Activated CD4-positive, CD25-positive, alpha-beta regulatory T cell treated with anti-CD3 and anti-CD28 coated beads, Interleukin-2, amount 50 U/mL, for 24 hours (primary cell): ENCODE measurements at regions not wholly inside any gene's neighbourhood (a gene's known extent, or its start where the extent isn't known, plus 50 kb on each side); places are given as distances from the start of the nearest gene placed in this dataset.
"Not testable (repeated sequence)": the region's sequence is repeated elsewhere in the genome, so short reads cannot be mapped to it uniquely, and the experiment has no call there.

ENCODE experiments used
- ATAC-seq, 2 donors: fragments of 150-1000 bp; cut with Tn5 transposase; one replicate each; pipeline ENCODE4 v1.10.0; 2021; ENCODE audit warnings: mild to moderate bottlenecking in 1 of 2, moderate library complexity in 1 of 2

- no peak for ATAC-seq
Measured at GRCh38 chr5:60439552-60439951, 260.4 kb downstream of the DEPDC1B start.

GRCh38 chr5:60437308-60437707 lies 262.7 kb downstream of the DEPDC1B start:
- ATAC-seq = no peak

GRCh38 chr5:60436518-60436917 lies 263.4 kb downstream of the DEPDC1B start:
- no peak for ATAC-seq

- ATAC-seq = no peak
Measured at GRCh38 chr5:60435808-60436207, 264.2 kb downstream of the DEPDC1B start.

GRCh38 chr5:60426189-60426588 lies 273.8 kb downstream of the DEPDC1B start:
- ATAC-seq = not testable (repeated sequence)

- not testable (repeated sequence) for ATAC-seq
Measured at GRCh38 chr5:60420773-60421172, 279.2 kb downstream of the DEPDC1B start.

GRCh38 chr5:60417500-60418181 lies 282.3 kb downstream of the DEPDC1B start:
- no peak for ATAC-seq

- no peak for ATAC-seq
Measured at GRCh38 chr5:60415443-60415842, 284.5 kb downstream of the DEPDC1B start.

GRCh38 chr5:60410427-60410826 lies 289.5 kb downstream of the DEPDC1B start:
- no peak for ATAC-seq

- no peak for ATAC-seq
Measured at GRCh38 chr5:60404171-60404570, 295.8 kb downstream of the DEPDC1B start.

GRCh38 chr5:60403343-60404006 lies 296.5 kb downstream of the DEPDC1B start:
- no peak for ATAC-seq

GRCh38 chr5:60402161-60402785 lies 297.7 kb downstream of the DEPDC1B start:
- ATAC-seq = no peak

GRCh38 chr5:60401526-60401925 lies 298.4 kb downstream of the DEPDC1B start:
- no peak for ATAC-seq

- ATAC-seq = no peak
Measured at GRCh38 chr5:60399507-60399906, 300.5 kb downstream of the DEPDC1B start.

GRCh38 chr5:60395712-60396329 lies 304.1 kb downstream of the DEPDC1B start:
- ATAC-seq = no peak

GRCh38 chr5:60387051-60387440 lies 312.9 kb downstream of the DEPDC1B start:
- ATAC-seq = no peak

- ATAC-seq = no peak
Measured at GRCh38 chr5:60386436-60387050, 313.4 kb downstream of the DEPDC1B start.

- no peak for ATAC-seq
Measured at GRCh38 chr5:60382716-60383115, 317.2 kb downstream of the DEPDC1B start.

GRCh38 chr5:60379907-60380306 lies 320.1 kb downstream of the DEPDC1B start:
- no peak for ATAC-seq

GRCh38 chr5:60377826-60378225 lies 322.1 kb downstream of the DEPDC1B start:
- ATAC-seq = no peak

- no peak for ATAC-seq
Measured at GRCh38 chr5:60376860-60377259, 323.1 kb downstream of the DEPDC1B start.

- no peak for ATAC-seq
Measured at GRCh38 chr5:60374409-60374808, 325.6 kb downstream of the DEPDC1B start.

- ATAC-seq = no peak
Measured at GRCh38 chr5:60372786-60373185, 327.2 kb downstream of the DEPDC1B start.
